Mesodermal cell (in vitro differentiated cells): ENCODE measurements at regions not wholly inside any gene's neighbourhood (a gene's known extent, or its start where the extent isn't known, plus 50 kb on each side); places are given as distances from the start of the nearest gene placed in this dataset.

Experiments
- H3K27ac ChIP-seq: 2 replicates; pipeline ENCODE4 v1.7.0; 2013; ENCODE audit warnings: mild to moderate bottlenecking, low read depth, low read length, moderate library complexity; ENCODE audit not compliant: severe bottlenecking
- H3K36me3 ChIP-seq: 2 replicates; pipeline ENCODE4 v1.7.1; 2013; ENCODE audit warnings: mild to moderate bottlenecking, low read length, moderate library complexity; ENCODE audit not compliant: control insufficient read depth, insufficient read depth
- H3K4me1 ChIP-seq: one replicate; pipeline ENCODE4 v1.7.1; 2013; ENCODE audit warnings: mild to moderate bottlenecking, low read length; ENCODE audit not compliant: insufficient read depth, control insufficient read depth, poor library complexity, severe bottlenecking
- H3K4me3 ChIP-seq: 2 replicates; pipeline ENCODE4 v1.7.0; 2013; ENCODE audit warnings: low read length, control low read depth, mild to moderate bottlenecking; ENCODE audit not compliant: insufficient read depth, poor library complexity, severe bottlenecking; ENCODE audit errors: extremely low read depth
- H3K9me3 ChIP-seq: 2 replicates; pipeline ENCODE4 v1.7.1; 2013; ENCODE audit warnings: mild to moderate bottlenecking, low read length, moderate library complexity; ENCODE audit not compliant: control insufficient read depth
- WGBS, 2 experiments: methylation state at CpG; one replicate each; pipeline ENCODE4 v1.1.5; 2013; ENCODE audit warnings: missing lambda C conversion rate in 2 of 2; ENCODE audit not compliant: insufficient coverage in 2 of 2; 5-methylcytosine and 5-hydroxymethylcytosine counted together

GRCh38 chr12:24095245-24095644, 145.8 kb upstream of the SOX5 start:
- H3K9me3 ChIP-seq = no peaks in the 10 kb centered on the region
- H3K36me3 ChIP-seq = no peaks in the 10 kb centered on the region
- H3K4me3 ChIP-seq = no peak overlapping the region
- no CpG with 5 or more reads among the region's 1 CpG for WGBS, 2 experiments
- no peaks in the 10 kb centered on the region for H3K4me1 ChIP-seq
- no peak overlapping the region for H3K27ac ChIP-seq

- Histone ChIP-seq H3K4me1 (no peaks in the 10 kb centered on the region), H3K36me3 (no peaks in the 10 kb centered on the region), H3K4me3 (no peak overlapping the region), H3K27ac (no peak overlapping the region), H3K9me3 (no peaks in the 10 kb centered on the region)
- WGBS, 2 experiments = 100% methylated on average over 1 of the region's 2 CpGs; no CpG with 5 or more reads in 1 of the 2 experiments
These were observed 140.0 kb upstream of the SOX5 start for GRCh38 chr12:24089510-24089890.

GRCh38 chr12:24088751-24089509, 139.5 kb upstream of the SOX5 start:
- H3K27ac ChIP-seq = no peak overlapping the region
- H3K4me1 ChIP-seq = peaks cover 2% of the 10 kb centered on the region
- H3K4me3 ChIP-seq = no peak overlapping the region
- WGBS, 2 experiments = 100% methylated on average over 1 of the region's 5 CpGs; no CpG with 5 or more reads in 1 of the 2 experiments
- H3K9me3 ChIP-seq = no peaks in the 10 kb centered on the region
- no peaks in the 10 kb centered on the region for H3K36me3 ChIP-seq

- 93% methylated on average over 2 of the region's 4 CpGs; no CpG with 5 or more reads in 1 of the 2 experiments for WGBS, 2 experiments
- Histone ChIP-seq H3K27ac (no peak overlapping the region), H3K36me3 (no peaks in the 10 kb centered on the region), H3K9me3 (no peaks in the 10 kb centered on the region), H3K4me3 (no peak overlapping the region), H3K4me1 (peaks cover 8% of the 10 kb centered on the region)
These were observed 137.8 kb upstream of the SOX5 start for GRCh38 chr12:24087294-24087693.

- Histone ChIP-seq H3K4me3 (no peak overlapping the region), H3K9me3 (no peaks in the 10 kb centered on the region), H3K27ac (no peak overlapping the region), H3K36me3 (no peaks in the 10 kb centered on the region), H3K4me1 (peaks cover 8% of the 10 kb centered on the region)
- 100% methylated on average over 1 to 2 of the region's 2 CpGs for WGBS, 2 experiments
These were observed 135.3 kb upstream of the SOX5 start for GRCh38 chr12:24084800-24085199.

GRCh38 chr12:24083838-24084237, 134.4 kb upstream of the SOX5 start:
- WGBS, 2 experiments = 71 to 77% methylated on average over 2 to 3 of the region's 3 CpGs

GRCh38 chr12:24081606-24082005, 132.1 kb upstream of the SOX5 start:
- no peaks in the 10 kb centered on the region for H3K36me3 ChIP-seq
- WGBS, 2 experiments = 51 to 66% methylated on average over 3 to 4 of the region's 7 CpGs
- H3K9me3 ChIP-seq = no peaks in the 10 kb centered on the region
- H3K4me1 ChIP-seq = peaks cover 15% of the 10 kb centered on the region
- H3K27ac ChIP-seq = peak overlapping the region; percentile 47
- no peak overlapping the region for H3K4me3 ChIP-seq

More at GRCh38 chr12:24083838-24084237, 134.4 kb upstream of the SOX5 start:
- H3K9me3 ChIP-seq = no peaks in the 10 kb centered on the region
- H3K27ac ChIP-seq = peak overlapping the region; percentile 41
- no peak overlapping the region for H3K4me3 ChIP-seq
- H3K36me3 ChIP-seq = no peaks in the 10 kb centered on the region
- peaks cover 9% of the 10 kb centered on the region for H3K4me1 ChIP-seq

GRCh38 chr12:24081092-24081529, 131.6 kb upstream of the SOX5 start:
- peak overlapping the region; percentile 5 for H3K27ac ChIP-seq
- WGBS, 2 experiments = no CpG with 5 or more reads among the region's 4 CpGs
- H3K4me3 ChIP-seq = no peak overlapping the region
- H3K4me1 ChIP-seq = peaks cover 15% of the 10 kb centered on the region
- H3K9me3 ChIP-seq = no peaks in the 10 kb centered on the region
- no peaks in the 10 kb centered on the region for H3K36me3 ChIP-seq

- Histone ChIP-seq H3K4me1 (peaks cover 19% of the 10 kb centered on the region), H3K36me3 (no peaks in the 10 kb centered on the region), H3K27ac (peak overlapping the region; percentile 6), H3K4me3 (no peak overlapping the region), H3K9me3 (no peaks in the 10 kb centered on the region)
These were observed 131.0 kb upstream of the SOX5 start for GRCh38 chr12:24080465-24080864.

- Histone ChIP-seq H3K9me3 (no peaks in the 10 kb centered on the region), H3K4me1 (peaks cover 18% of the 10 kb centered on the region), H3K36me3 (no peaks in the 10 kb centered on the region), H3K4me3 (no peak overlapping the region), H3K27ac (no peak overlapping the region)
- no CpG with 5 or more reads among the region's 2 CpGs for WGBS, 2 experiments
These were observed 129.6 kb upstream of the SOX5 start for GRCh38 chr12:24079083-24079482.

GRCh38 chr12:24078318-24078765, 128.9 kb upstream of the SOX5 start:
- WGBS, 2 experiments = 100% methylated on average over 1 of the region's 1 CpG
- no peak overlapping the region for H3K27ac ChIP-seq
- no peak overlapping the region for H3K4me3 ChIP-seq
- H3K4me1 ChIP-seq = peaks cover 13% of the 10 kb centered on the region
- H3K36me3 ChIP-seq = no peaks in the 10 kb centered on the region
- H3K9me3 ChIP-seq = no peaks in the 10 kb centered on the region
